HG02870 (cell line): ENCODE measurements at regions not wholly inside any gene's neighbourhood (a gene's known extent, or its start where the extent isn't known, plus 50 kb on each side); places are given as distances from the start of the nearest gene placed in this dataset.
A peak's percentile ranks its signal among the peaks of the same experiment; 100 is the strongest.

Experiments
- ATAC-seq: cut with Tn5 transposase; IDR thresholded peaks from one replicate; pipeline ENCODE4 v1.9.1; 2021; ENCODE audit warnings: mild to moderate bottlenecking, moderate library complexity; ENCODE audit not compliant: unreplicated experiment

DNA sequence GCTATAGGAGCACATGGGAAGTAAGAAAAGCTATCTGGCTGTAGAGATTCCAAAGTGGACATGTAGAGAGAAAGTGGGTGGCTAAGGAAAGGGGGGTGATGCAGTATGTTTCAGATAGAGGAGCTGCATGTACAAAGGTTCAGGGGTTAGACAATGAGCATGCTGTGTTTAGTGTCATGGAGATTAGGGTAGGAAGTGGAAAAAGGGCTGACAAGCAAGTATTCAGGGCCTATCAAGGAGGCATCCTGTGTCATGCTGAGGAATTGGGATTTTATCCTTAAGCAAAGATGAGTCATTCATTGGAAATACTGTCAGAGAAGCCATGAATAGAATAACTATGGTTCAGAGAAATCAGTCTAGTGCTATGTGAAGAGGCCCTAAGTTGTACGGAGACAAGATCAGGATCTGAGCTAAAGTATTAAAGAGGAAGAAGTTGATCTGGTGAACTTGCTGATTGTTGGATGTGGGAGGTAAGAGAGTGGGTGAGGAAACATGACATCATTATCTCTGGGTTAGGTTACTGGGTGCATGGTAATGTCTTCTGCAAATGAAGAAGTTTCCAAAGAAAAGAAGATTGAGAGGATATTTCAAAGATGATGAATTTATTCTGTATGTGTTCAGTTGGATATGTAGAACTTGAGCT is 176.7 kb upstream of the GOLIM4 start:
- ATAC-seq, result no peak

DNA sequence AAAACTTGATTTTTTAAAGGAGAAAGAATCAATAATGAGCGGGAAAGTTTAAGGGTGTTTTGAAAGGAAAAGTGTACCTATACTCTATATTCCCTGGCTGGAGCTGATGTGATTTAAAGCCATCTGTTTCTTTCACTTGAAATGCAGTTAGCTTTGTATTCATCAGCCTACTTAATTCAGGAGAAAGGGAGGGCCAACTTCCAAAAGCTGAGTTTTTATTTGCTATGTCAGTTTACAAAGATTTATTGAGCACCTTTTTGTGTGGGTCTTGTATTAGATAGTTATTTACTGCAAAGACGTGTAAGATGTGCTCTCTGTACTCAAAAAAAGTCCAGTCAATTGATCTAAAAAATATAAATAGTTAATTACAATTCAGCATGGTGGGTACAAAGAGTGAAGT is 176.2 kb upstream of the GOLIM4 start:
- ATAC-seq, result no peak

DNA sequence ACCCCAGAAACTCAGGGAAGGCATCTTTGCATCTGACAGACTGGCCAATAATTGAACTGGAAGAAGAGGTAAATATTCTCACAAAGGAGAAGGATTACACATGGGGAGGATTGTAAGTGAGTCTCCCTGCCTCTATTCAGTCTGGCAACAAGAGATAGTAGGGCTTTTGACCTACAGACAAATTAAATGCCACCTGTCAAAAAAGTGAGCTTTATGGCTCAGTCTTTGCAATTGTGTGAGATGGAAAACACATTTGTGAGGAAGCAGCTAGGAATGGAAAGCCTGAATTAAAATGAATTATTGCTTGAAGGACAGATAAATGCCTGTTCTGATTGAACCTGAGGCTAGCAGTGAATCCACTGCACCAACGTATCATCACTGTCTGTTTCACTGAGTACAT is 173.3 kb upstream of the GOLIM4 start:
- ATAC-seq, result no peak

DNA sequence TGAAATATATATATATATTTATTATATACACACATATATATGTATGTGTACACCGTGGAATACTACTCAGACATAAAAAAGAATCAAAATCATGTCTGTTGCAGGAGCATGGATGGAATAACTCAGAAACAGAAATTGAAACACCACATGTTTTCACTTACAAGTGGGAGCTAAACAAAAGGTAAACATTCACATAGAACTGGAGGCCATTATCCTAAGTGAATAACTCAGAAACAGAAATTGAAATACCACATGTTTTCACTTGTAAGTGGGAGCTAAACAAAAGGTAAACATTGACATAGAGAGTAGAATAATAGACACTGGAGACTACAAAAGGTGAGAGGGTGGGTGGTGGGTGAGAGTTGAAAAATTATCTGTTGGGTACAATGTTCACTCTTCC is 171.5 kb upstream of the GOLIM4 start:
- no peak for ATAC-seq

DNA sequence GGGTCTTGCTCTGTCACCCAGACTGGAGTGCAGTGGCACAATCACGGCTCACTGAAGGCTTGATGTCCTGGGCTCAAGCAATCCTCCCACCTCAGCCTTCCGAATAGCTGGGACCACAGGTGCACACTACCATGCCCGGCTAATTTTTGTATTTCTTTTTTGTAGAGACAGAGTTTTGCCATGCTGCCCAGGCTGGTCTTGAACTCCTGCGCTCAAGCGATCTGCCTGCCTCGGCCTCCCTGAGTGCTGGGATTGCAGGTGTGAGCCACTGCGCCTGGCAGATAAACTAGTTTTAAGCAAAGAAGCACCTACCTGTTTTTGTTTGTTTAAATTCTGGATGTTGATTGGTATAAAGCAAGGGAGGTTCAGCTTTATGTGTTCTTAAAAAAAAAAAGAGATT is 170.6 kb upstream of the GOLIM4 start:
- no peak for ATAC-seq

- no peak for ATAC-seq
Measured at GRCh38 chr3:168262887-168263286, 167.2 kb upstream of the GOLIM4 start.

DNA sequence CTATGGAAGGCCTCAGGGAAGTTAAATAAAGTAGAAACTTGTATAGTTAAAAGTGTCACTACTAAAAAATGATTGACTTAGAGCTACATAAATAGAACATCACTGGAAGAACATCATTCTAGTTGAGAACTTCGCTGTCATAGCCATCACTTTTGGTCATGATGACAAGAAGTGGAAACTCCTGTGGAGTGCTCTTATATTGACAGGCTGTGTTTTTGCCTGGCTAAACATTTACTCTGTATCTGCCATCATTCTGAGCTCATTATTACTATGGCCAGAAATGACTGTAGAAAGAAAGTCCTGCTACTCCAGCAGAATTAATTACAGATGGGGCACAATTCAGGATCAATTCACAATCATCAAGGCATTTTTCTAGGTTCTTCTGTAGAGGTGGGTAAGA is 165.1 kb upstream of the GOLIM4 start:
- ATAC-seq, result no peak

- peak; percentile 55 for ATAC-seq
Measured at GRCh38 chr3:168251371-168251770, 155.6 kb upstream of the GOLIM4 start.

GRCh38 chr3:168250415-168250861 is 154.7 kb upstream of the GOLIM4 start:
- ATAC-seq, result peak; percentile 28

GRCh38 chr3:168249550-168250414 is 154.1 kb upstream of the GOLIM4 start:
- ATAC-seq, result peak; percentile 58

DNA sequence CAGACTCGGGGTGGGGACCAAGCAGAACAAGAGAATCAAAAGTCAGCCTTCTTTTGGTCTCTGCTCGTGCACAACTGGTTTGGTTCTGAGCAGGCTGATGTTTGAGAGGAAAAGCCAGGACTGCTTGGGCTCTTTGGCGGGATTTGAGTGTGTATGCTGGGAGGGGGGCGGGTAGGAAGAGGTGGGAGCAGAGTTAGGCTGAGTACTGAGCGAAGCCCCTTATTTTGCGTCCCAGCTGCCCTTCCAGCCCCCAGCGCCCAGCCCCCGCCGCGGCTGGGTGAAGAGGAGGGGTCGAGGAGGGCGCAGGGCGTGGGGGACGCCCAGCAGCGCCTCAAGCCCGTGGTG is 153.5 kb upstream of the GOLIM4 start:
- no peak for ATAC-seq

GRCh38 chr3:168248383-168249204 is 152.9 kb upstream of the GOLIM4 start:
- ATAC-seq, result no peak

DNA sequence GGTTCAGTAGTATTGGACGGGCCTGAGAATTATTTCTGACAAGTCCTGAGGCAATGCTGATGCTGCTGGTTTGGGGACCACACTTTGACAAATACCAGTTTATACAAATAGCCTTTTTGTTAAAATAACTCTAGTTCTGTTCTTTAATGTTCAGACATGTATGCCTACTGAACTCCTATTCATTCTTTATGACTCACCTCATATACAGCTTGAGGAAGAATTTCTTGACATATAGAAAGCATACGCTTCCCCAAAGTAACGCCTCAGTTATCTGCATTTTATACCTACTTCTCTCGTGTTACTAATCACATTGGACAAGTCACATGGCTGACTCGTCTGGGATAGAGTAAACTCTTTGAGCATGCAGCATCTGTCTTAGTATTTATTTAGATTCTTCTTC is 145.4 kb upstream of the GOLIM4 start:
- ATAC-seq, result no peak

DNA sequence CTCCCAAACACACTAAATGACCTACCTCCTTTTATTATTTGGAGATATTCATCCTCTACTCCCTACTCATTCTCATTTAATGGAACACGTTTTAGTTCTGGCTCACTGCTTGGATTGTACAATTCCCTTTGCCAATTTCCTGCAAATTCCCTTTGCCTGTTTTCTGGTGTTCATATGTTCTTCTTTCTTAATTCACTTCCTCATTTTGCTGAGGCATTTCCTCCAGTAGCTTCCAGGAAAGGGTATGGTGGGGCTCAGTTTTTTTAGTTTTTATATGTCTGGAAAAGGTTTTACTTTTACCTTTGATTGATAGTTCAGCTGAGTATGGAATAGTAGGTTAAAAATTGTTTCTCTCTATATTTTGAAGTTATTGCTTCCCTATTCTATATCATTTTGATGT is 143.6 kb upstream of the GOLIM4 start:
- no peak for ATAC-seq

DNA sequence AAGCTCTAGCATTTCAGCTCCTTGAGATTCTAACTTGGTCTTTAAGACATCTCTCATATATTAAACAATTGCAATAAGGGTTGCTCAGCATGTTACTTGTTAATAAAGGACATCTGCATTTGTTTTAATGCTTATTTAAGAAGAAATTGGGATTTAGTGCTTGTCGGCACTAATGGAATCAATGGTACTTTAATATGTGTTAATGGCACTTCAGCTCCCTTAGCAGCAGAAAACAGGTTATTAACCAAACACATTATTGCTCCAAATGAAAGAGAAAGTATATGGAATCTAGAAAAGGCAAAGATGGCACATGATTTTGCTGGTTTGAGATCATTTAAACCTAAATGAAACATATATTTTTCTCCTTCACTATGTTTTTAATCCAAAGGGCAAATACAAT is 137.3 kb upstream of the GOLIM4 start:
- ATAC-seq, result no peak

- no peak for ATAC-seq
Measured at GRCh38 chr3:168223085-168223484, 127.4 kb upstream of the GOLIM4 start.

- ATAC-seq, result no peak
Measured at GRCh38 chr3:168220556-168220955, 124.8 kb upstream of the GOLIM4 start.

- ATAC-seq, result no peak
Measured at GRCh38 chr3:168219530-168219929, 123.8 kb upstream of the GOLIM4 start.

DNA sequence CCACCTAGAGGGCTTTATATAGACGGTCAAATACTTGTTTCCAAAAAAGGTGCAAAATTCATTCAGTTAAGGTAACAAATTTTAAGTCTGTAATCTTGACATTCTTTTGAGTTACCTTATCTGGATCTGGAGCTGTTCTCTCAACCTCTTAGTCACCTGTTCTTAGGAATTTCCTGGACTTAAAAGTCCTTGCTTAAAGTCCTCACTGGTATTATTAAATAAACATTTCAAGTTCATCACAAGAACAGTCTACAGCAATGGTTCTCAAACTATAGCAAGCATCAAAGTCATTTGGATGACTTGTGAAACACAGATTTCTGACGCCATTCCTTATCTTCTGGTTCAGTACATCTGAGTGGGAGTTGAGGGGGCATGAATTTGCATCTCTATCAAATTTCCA is 122.9 kb upstream of the GOLIM4 start:
- no peak for ATAC-seq

- ATAC-seq, result no peak
Measured at GRCh38 chr3:168216851-168217250, 121.1 kb upstream of the GOLIM4 start.

GRCh38 chr3:168213920-168214319 is 118.2 kb upstream of the GOLIM4 start:
- peak; percentile 86 for ATAC-seq
